NCI-H748 treated with DMSO at 0.1 percent for 48 hours (cell line): ENCODE measurements at regions not wholly inside any gene's neighbourhood (a gene's known extent, or its start where the extent isn't known, plus 50 kb on each side); places are given as distances from the start of the nearest gene placed in this dataset.
"Not testable (repeated sequence)": the region's sequence is repeated elsewhere in the genome, so short reads cannot be mapped to it uniquely, and the experiment has no call there.

Experiments used
- DNase-seq: peaks from one replicate; lab custom pipeline; 2025; lab: John Stamatoyannopoulos, UW

- DNase-seq, result no peak
Measured at GRCh38 chr6:169378620-169379381, 125.2 kb upstream of the THBS2 start.

- no peak for DNase-seq
Measured at GRCh38 chr6:169376458-169376857, 122.8 kb upstream of the THBS2 start.

GRCh38 chr6:169372589-169372988, 118.9 kb upstream of the THBS2 start:
- no peak for DNase-seq

- no peak for DNase-seq
Measured at GRCh38 chr6:169371344-169372127, 117.9 kb upstream of the THBS2 start.

GRCh38 chr6:169370666-169371343, 117.2 kb upstream of the THBS2 start:
- DNase-seq, result no peak

- no peak for DNase-seq
Measured at GRCh38 chr6:169370054-169370453, 116.4 kb upstream of the THBS2 start.

- no peak for DNase-seq
Measured at GRCh38 chr6:169368200-169368599, 114.6 kb upstream of the THBS2 start.

GRCh38 chr6:169367507-169367906, 113.9 kb upstream of the THBS2 start:
- no peak for DNase-seq

GRCh38 chr6:169366258-169366901, 112.7 kb upstream of the THBS2 start:
- DNase-seq, result no peak

GRCh38 chr6:169365567-169366257, 112.1 kb upstream of the THBS2 start:
- peak; percentile 91 for DNase-seq

GRCh38 chr6:169363590-169363989, 109.9 kb upstream of the THBS2 start:
- no peak for DNase-seq

GRCh38 chr6:169362501-169363121, 109.0 kb upstream of the THBS2 start:
- DNase-seq, result no peak

GRCh38 chr6:169355001-169355400, 101.4 kb upstream of the THBS2 start:
- not testable (repeated sequence) for DNase-seq

GRCh38 chr6:169345146-169345545, 91.5 kb upstream of the THBS2 start:
- DNase-seq, result no peak

GRCh38 chr6:169344750-169345065, 91.1 kb upstream of the THBS2 start:
- DNase-seq, result no peak

- no peak for DNase-seq
Measured at GRCh38 chr6:169343886-169344749, 90.5 kb upstream of the THBS2 start.

- DNase-seq, result no peak
Measured at GRCh38 chr6:169342710-169343109, 89.1 kb upstream of the THBS2 start.

GRCh38 chr6:169341706-169342105, 88.1 kb upstream of the THBS2 start:
- DNase-seq, result no peak

GRCh38 chr6:169341065-169341464, 87.4 kb upstream of the THBS2 start:
- no peak for DNase-seq

- DNase-seq, result no peak
Measured at GRCh38 chr6:169340395-169340794, 86.7 kb upstream of the THBS2 start.
